DND-41 (cell line): ENCODE measurements at regions not wholly inside any gene's neighbourhood (a gene's known extent, or its start where the extent isn't known, plus 50 kb on each side); places are given as distances from the start of the nearest gene placed in this dataset.
"Not testable (repeated sequence)": the region's sequence is repeated elsewhere in the genome, so short reads cannot be mapped to it uniquely, and the experiment has no call there.

Source experiments
- EZH2 ChIP-seq: IDR thresholded peaks from 3 replicates; pipeline ENCODE4 v1.6.1; 2012; ENCODE audit warnings: borderline replicate concordance, low read depth, mild to moderate bottlenecking, moderate library complexity, low read length, inconsistent platforms; ENCODE audit not compliant: severe bottlenecking
- TF ChIP-seq, protein P1 (sequence below): IDR thresholded peaks from 2 replicates; pipeline ENCODE4 v1.5.1; 2012; ENCODE audit warnings: borderline replicate concordance, low read length, moderate library complexity, mild to moderate bottlenecking; ENCODE audit not compliant: poor library complexity, severe bottlenecking; ENCODE audit errors: extremely low read depth

DNA sequence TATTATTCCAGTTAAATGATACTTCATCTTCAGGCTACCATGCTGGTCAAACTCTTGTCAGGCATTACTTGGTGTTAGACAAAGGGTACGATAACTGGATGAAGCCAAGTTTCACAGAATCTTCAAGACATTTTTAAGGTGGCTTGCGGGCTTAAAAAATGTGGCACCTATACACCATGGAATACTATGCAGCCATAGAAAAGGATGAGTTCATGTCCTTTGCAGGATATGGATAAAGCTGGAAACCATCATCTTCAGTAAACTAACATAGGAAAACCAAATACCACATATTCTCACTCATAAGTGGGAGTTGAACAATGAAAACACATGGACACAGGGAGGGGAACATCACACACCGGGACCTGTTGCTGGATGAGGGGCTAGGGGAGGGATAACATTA, 331.2 kb upstream of the RUNX1 start:
- TF ChIP-seq, protein P1, sequence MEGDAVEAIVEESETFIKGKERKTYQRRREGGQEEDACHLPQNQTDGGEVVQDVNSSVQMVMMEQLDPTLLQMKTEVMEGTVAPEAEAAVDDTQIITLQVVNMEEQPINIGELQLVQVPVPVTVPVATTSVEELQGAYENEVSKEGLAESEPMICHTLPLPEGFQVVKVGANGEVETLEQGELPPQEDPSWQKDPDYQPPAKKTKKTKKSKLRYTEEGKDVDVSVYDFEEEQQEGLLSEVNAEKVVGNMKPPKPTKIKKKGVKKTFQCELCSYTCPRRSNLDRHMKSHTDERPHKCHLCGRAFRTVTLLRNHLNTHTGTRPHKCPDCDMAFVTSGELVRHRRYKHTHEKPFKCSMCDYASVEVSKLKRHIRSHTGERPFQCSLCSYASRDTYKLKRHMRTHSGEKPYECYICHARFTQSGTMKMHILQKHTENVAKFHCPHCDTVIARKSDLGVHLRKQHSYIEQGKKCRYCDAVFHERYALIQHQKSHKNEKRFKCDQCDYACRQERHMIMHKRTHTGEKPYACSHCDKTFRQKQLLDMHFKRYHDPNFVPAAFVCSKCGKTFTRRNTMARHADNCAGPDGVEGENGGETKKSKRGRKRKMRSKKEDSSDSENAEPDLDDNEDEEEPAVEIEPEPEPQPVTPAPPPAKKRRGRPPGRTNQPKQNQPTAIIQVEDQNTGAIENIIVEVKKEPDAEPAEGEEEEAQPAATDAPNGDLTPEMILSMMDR, result not testable (repeated sequence)
- not testable (repeated sequence) for TF ChIP-seq EZH2
